ENCODE measurements at regions not wholly inside any gene's neighbourhood (a gene's known extent, or its start where the extent isn't known, plus 50 kb on each side); places are given as distances from the start of the nearest gene placed in this dataset.

GRCh38 chr10:36899652-36900051 is 225.7 kb upstream of the ANKRD30A start:
- TF ChIP-seq CTCF (IDR thresholded peaks at IDR 0.05; ENCODE audit: borderline replicate concordance, insufficient read depth, low read depth, low read length) = no peak
- no peak overlapping the region for H3K4me3 ChIP-seq (ENCODE audit: low read depth, low read length)

GRCh38 chr10:36888925-36889573 is 236.3 kb upstream of the ANKRD30A start:
- TF ChIP-seq CTCF (IDR thresholded peaks at IDR 0.05; ENCODE audit: borderline replicate concordance, insufficient read depth, low read depth, low read length) = peak; percentile 75
- no peak overlapping the region for H3K4me3 ChIP-seq (ENCODE audit: low read depth, low read length)

GRCh38 chr10:36886303-36886891 is 239.0 kb upstream of the ANKRD30A start:
- TF ChIP-seq CTCF (IDR thresholded peaks at IDR 0.05; ENCODE audit: borderline replicate concordance, insufficient read depth, low read depth, low read length) = no peak
- H3K4me3 ChIP-seq (ENCODE audit: low read depth, low read length) = no peak overlapping the region

- H3K4me3 ChIP-seq (ENCODE audit: low read depth, low read length) = no peak overlapping the region
- TF ChIP-seq CTCF (IDR thresholded peaks at IDR 0.05; ENCODE audit: borderline replicate concordance, insufficient read depth, low read depth, low read length) = no peak
Observed at GRCh38 chr10:36885746-36886145, 239.7 kb upstream of the ANKRD30A start.

- no peak for TF ChIP-seq CTCF (IDR thresholded peaks at IDR 0.05; ENCODE audit: borderline replicate concordance, insufficient read depth, low read depth, low read length)
- no peak overlapping the region for H3K4me3 ChIP-seq (ENCODE audit: low read depth, low read length)
Observed at GRCh38 chr10:36882781-36883180, 242.6 kb upstream of the ANKRD30A start.

- no peak overlapping the region for H3K4me3 ChIP-seq (ENCODE audit: low read depth, low read length)
- peak; percentile 25; the same call in 1 of the 2 replicates for TF ChIP-seq CTCF (IDR thresholded peaks at IDR 0.05; ENCODE audit: borderline replicate concordance, insufficient read depth, low read depth, low read length)
Observed at GRCh38 chr10:36880898-36881297, 244.5 kb upstream of the ANKRD30A start.

Measured in GM12875 (cell line).